GM18868 (cell line): ENCODE measurements at regions not wholly inside any gene's neighbourhood (a gene's known extent, or its start where the extent isn't known, plus 50 kb on each side); places are given as distances from the start of the nearest gene placed in this dataset.
"Not testable (repeated sequence)": the region's sequence is repeated elsewhere in the genome, so short reads cannot be mapped to it uniquely, and the experiment has no call there.

Source experiments
- ATAC-seq: cut with Tn5 transposase; IDR thresholded peaks from one replicate; pipeline ENCODE4 v1.9.1; 2021; ENCODE audit warnings: mild to moderate bottlenecking, moderate library complexity; ENCODE audit not compliant: unreplicated experiment

DNA sequence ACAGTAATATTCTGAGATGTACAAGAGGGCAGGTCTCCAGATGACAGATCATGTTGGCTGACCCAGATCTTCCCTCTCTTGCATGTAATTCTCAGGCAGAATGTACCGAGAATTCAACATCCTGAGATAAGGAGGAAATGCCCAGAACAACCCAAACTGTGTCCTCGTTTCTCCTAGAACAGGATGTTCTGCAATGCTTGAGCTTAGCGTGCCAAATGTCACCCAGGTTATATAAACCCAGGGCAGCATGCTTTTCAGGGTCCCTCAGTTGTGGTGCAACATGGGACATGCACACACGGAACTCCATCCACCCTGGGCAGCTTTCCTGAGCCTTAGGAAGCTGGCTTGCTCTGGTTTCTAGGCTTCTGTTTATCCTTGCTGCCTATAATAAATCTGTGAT, 102.1 kb upstream of the CMC1 start:
- no peak for ATAC-seq

DNA sequence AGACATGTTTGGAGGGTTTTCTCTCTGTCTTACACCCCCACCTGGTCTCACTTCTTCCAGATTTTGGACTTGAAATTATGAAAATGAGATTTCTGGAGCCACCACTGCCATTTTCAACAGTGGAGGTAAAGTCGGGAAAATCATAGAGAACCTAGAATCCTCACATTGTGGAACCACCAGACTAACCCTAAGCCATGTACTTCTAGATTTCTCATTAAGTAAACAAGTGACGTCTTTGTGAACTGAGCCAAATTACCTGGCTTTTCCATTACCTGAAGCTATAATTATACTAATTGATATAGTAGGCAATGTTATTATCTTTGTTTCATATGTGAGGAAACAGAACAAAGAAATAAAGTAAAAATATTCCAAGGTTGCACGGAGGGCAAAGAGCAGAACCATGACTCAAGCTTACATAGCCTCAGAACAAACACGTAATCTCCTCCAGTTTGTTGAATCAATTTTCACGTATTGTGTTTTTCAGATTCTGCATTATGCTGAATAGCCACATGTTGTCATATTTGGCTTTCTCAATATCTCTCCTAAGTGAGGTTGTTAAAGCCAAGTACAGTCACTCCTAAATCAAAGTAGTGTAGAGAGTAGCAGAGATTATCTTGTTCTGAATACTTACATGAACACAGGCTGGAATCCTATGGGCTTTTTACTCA, 101.3 kb upstream of the CMC1 start:
- ATAC-seq: no peak

- no peak for ATAC-seq
Measured at GRCh38 chr3:28140664-28141063, 100.8 kb upstream of the CMC1 start.

DNA sequence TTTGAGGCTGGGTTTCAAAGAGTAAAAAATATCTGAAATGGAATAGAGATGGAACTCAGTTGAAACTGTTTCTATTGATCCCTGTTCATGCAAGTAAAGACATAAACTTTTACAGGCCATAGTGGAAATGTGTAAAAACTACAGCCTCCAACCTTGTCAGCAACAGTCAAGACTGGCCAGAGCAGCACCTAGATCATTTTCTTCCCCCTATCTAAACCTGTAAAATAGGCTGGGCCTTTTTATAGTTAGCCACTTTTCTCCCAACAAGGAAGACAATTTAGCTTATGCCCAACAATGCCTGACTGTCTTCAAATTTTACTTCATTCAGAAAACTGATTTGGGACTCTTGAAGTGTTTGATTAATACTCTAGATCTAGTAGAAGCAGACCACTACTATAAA, 91.5 kb upstream of the CMC1 start:
- no peak for ATAC-seq

DNA sequence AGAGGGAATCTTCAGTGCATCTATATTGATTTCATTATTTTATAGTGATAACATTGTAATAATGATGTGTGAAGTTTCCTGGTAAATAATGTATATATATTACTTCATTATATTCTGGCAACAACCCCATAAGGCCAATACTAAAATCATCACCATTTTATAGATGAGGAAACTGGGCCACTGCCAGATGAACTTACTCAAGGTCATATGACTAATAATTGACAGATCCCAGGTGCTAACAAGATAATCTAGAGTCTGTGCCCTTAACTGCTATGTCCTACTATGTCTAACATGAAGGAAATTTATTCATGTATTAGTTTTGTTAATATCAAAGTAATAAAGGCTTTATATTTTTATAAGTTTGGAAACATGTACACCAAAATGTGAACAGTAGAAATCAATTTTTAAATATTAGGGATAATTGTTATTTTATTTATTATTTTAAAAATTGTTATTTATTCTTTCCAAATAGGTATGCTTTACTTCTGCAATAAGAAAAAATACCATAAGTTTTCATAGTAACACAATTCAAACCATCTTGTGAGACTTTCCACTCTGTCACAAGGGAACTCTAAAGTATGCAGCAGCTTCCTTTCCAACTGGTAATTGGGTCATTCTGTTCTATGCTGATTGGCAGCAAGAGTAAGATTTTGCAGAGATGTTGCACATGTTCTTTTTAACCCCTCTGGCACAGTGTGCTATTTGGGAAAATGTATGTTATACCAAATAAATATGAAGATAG, 90.8 kb upstream of the CMC1 start:
- ATAC-seq: no peak

DNA sequence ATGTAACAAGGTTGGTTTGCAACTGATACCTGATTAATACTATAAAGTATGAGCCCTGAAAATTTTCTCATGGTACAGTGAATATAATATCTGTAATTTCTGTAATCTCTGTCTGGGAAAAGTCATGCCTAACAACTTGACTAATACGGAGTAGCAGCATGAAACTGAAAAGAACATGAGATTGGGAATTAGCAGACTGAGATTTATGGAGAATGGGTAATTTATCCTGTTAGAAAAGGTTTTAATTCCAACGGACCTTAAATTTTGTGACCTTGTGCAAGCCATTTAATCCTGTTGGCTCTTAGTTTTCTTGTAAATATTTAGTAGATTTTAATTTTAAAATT, 90.2 kb upstream of the CMC1 start:
- ATAC-seq: no peak

GRCh38 chr3:28151608-28152228, 89.7 kb upstream of the CMC1 start:
- peak; percentile 91 for ATAC-seq

- ATAC-seq: no peak
Measured at GRCh38 chr3:28155631-28156030, 85.8 kb upstream of the CMC1 start.

DNA sequence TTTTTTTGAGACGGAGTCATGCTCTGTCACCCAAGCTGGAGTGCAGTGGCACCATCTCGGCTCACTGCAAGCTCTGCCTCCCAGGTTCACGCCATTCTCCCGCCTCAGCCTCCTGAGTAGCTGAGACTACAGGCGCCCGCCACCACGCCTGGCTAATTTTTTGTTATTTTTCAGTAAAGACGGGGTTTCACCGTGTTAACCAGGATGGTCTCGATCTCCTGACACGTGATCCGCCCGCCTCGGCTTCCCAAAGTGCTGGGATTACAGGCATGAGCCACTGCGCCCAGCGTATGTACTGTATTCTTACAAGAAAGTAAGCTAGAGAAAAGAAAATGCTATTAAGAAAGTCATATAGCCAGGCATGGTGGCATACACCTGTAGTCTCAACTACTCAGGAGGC, 84.8 kb upstream of the CMC1 start:
- ATAC-seq: not testable (repeated sequence)

DNA sequence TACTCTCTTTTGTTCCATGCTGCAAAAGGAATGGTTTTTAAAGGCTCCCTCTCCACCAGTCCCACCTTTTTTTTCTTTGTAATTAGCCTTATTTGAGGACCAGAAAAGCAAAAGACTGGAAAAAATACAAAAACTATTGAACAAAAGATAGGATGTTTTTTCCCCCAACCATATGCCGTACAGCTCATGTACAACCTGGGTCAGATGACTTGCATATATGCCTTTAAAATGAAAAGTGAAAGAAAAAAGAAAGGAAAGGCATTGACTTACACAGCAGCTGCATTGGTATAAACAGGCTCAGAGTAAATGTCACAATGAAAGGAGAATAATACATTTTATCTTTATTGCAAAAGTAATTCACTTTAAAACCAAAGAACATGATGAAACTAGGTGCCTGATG, 69.5 kb upstream of the CMC1 start:
- ATAC-seq: no peak

- no peak for ATAC-seq
Measured at GRCh38 chr3:28172748-28173147, 68.7 kb upstream of the CMC1 start.

DNA sequence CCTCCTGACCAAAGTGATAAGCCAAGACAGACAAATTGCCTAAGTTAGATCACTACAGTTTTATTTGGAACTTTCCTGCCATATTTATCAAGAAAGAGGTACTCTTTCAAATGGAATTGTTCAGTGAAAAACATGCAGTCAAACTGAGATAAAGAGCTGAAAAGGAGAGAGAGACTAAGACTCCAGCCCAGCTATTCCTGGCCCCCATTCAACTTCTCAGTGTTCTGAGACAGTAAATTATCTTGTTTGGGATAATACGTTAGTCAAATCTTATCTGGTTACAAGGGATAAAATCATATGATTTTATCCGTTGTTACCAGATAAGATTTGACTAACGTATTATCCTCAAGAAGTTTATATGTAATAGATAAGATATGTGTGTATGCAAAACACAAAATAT, 67.6 kb upstream of the CMC1 start:
- ATAC-seq: no peak

GRCh38 chr3:28186748-28187147, 54.7 kb upstream of the CMC1 start:
- no peak for ATAC-seq

DNA sequence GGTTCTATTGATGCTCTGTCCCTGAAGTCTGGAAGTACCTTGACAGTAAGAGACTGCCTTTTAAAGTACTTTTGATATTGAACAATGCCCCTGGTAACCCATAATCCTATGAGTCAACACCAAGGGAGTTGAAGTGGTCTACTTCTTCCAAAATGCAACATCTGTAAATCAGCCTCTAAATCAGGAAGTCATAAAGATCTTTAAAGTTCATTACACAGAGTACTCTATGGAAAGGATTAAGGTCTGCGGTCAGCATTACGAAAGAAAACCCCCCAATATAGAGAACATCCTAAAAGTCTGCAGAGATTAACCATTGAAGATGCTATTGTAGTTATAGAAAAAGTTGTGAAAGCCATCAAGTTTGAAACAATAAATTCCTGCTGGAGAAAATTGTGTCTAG, 52.7 kb upstream of the CMC1 start:
- no peak for ATAC-seq

DNA sequence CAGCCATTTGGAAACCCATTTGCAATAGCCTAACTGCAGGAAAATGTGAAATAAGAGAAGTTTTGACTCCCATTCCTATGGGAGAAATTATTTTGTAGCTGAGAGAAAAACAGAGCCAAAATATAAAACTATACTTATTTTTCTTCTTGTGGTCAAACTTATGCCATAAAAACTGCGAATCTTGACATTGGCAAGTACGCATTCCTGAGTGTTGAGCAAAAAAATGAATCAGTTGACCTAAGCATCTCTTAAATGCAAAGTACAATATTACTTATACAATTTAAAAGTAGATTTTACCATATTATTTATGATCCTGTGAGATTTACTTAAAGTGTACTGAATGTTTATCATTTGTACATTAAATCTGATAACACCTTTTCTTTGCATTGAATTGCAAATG, 50.1 kb upstream of the CMC1 start:
- ATAC-seq: no peak
